ENCODE measurements at regions not wholly inside any gene's neighbourhood (a gene's known extent, or its start where the extent isn't known, plus 50 kb on each side); places are given as distances from the start of the nearest gene placed in this dataset.

- Histone ChIP-seq H3K4me3 (no peak overlapping the region), H3K36me3 (no peaks in the 10 kb centered on the region), H3K9me3 (no peaks in the 10 kb centered on the region), H3K27me3 (no peaks in the 10 kb centered on the region), H3K4me1 (no peaks in the 10 kb centered on the region), H3K27ac (no peak overlapping the region)
- DNase-seq (ENCODE audit: low spot score in 2 of 2): no peak
- TF ChIP-seq CTCF (IDR thresholded peaks at IDR 0.05): no peak
- intact Hi-C loops (cut with DNase I): no loop called here
These were observed 241.6 kb downstream of the SNX10 start for GRCh38 chr7:26533217-26533616.

- no peaks in the 10 kb centered on the region for H3K9me3 ChIP-seq
- no peak overlapping the region for H3K4me3 ChIP-seq
- H3K4me1 ChIP-seq: no peaks in the 10 kb centered on the region
- no peak for TF ChIP-seq CTCF (IDR thresholded peaks at IDR 0.05)
- no peaks in the 10 kb centered on the region for H3K27me3 ChIP-seq
- H3K27ac ChIP-seq: no peak overlapping the region
- no peak for DNase-seq (ENCODE audit: low spot score in 2 of 2)
- intact Hi-C loops (cut with DNase I): no loop called here
- no peaks in the 10 kb centered on the region for H3K36me3 ChIP-seq
These were observed 243.2 kb downstream of the SNX10 start for GRCh38 chr7:26534649-26535482.

GRCh38 chr7:26535483-26536007, 243.9 kb downstream of the SNX10 start:
- intact Hi-C loops (cut with DNase I): no loop called here
- Histone ChIP-seq H3K4me1 (no peaks in the 10 kb centered on the region), H3K27ac (no peak overlapping the region), H3K36me3 (no peaks in the 10 kb centered on the region), H3K4me3 (no peak overlapping the region), H3K9me3 (no peaks in the 10 kb centered on the region), H3K27me3 (no peaks in the 10 kb centered on the region)
- no peak for TF ChIP-seq CTCF (IDR thresholded peaks at IDR 0.05)
- no peak for DNase-seq (ENCODE audit: low spot score in 2 of 2)

- no peaks in the 10 kb centered on the region for H3K27me3 ChIP-seq
- DNase-seq (ENCODE audit: low spot score in 2 of 2): no peak
- H3K27ac ChIP-seq: no peak overlapping the region
- H3K36me3 ChIP-seq: no peaks in the 10 kb centered on the region
- no peaks in the 10 kb centered on the region for H3K4me1 ChIP-seq
- no peak overlapping the region for H3K4me3 ChIP-seq
- H3K9me3 ChIP-seq: no peaks in the 10 kb centered on the region
- no peak for TF ChIP-seq CTCF (IDR thresholded peaks at IDR 0.05)
- intact Hi-C loops (cut with DNase I): no loop called here
These were observed 246.6 kb downstream of the SNX10 start for GRCh38 chr7:26538216-26538615.

GRCh38 chr7:26538689-26539088, 247.0 kb downstream of the SNX10 start:
- no peak for DNase-seq (ENCODE audit: low spot score in 2 of 2)
- no peaks in the 10 kb centered on the region for H3K4me1 ChIP-seq
- no peak overlapping the region for H3K4me3 ChIP-seq
- H3K9me3 ChIP-seq: no peaks in the 10 kb centered on the region
- no peaks in the 10 kb centered on the region for H3K36me3 ChIP-seq
- H3K27me3 ChIP-seq: no peaks in the 10 kb centered on the region
- H3K27ac ChIP-seq: no peak overlapping the region
- TF ChIP-seq CTCF (IDR thresholded peaks at IDR 0.05): no peak
- intact Hi-C loops (cut with DNase I): no loop called here
